Testis (tissue), 2 donors: ENCODE measurements at regions not wholly inside any gene's neighbourhood (a gene's known extent, or its start where the extent isn't known, plus 50 kb on each side); places are given as distances from the start of the nearest gene placed in this dataset.

Experiments
- DNase-seq: peaks from one replicate; pipeline ENCODE4 v3.0.0-alpha.2; 2019
- H3K27ac ChIP-seq, 2 donors: fragments of 200-600 bp; sonication (generic); one replicate each; pipeline ENCODE4 v1.5.1; 2019
- H3K27me3 ChIP-seq: fragments of 200-600 bp; sonication (generic); one replicate; pipeline ENCODE4 v1.5.1; 2019
- H3K36me3 ChIP-seq: fragments of 200-600 bp; sonication (generic); one replicate; pipeline ENCODE4 v1.5.1; 2017; ENCODE audit warnings: low read depth; ENCODE audit errors: missing control alignments
- H3K4me1 ChIP-seq: fragments of 200-600 bp; sonication (generic); one replicate; pipeline ENCODE4 v1.5.1; 2019
- H3K4me3 ChIP-seq, 2 donors: fragments of 200-600 bp; sonication (generic); one replicate each; pipeline ENCODE4 v1.5.1; 2017 to 2019
- H3K9me3 ChIP-seq: fragments of 200-600 bp; sonication (generic); one replicate; pipeline ENCODE4 v1.5.1; 2017
- CTCF ChIP-seq, 3 experiments: fragments of 450-650 bp in 2 of 3; fragments of 200-600 bp in 1 of 3; sonication (generic) in 1 of 3; IDR thresholded peaks; one replicate each; pipeline ENCODE4 v1.5.1; 2016 to 2019; ENCODE audit warnings: antibody characterized with exemption in 3 of 3, mild to moderate bottlenecking in 2 of 3, moderate library complexity in 1 of 3
- POLR2A ChIP-seq: fragments of 450-650 bp; IDR thresholded peaks from one replicate; pipeline ENCODE4 v1.6.1; 2017; ENCODE audit warnings: antibody characterized with exemption, mild to moderate bottlenecking, moderate library complexity
- WGBS, 2 donors: methylation state at CpG; one replicate each; pipeline ENCODE4 v1.1.5; 2018; 5-methylcytosine and 5-hydroxymethylcytosine counted together
- intact Hi-C: fragments of 100-400 bp; cut with DNase I; formaldehyde crosslinking; loops from one replicate; pipeline ENCODE4 v1.15.1; 2023; ENCODE audit warnings: low total_unique reads

- DNase-seq, result no peak
- WGBS, 2 donors, result 81 to 82% methylated on average over 4 of the region's 4 CpGs
- H3K36me3 ChIP-seq, result no peaks in the 10 kb centered on the region
- TF ChIP-seq POLR2A (no peak), CTCF (IDR thresholded peaks at IDR 0.05) (no peak)
- no peaks in the 10 kb centered on the region for H3K4me1 ChIP-seq
- no peaks in the 10 kb centered on the region for H3K9me3 ChIP-seq
- intact Hi-C loops, result no loop called here
- H3K27ac ChIP-seq, result no peak overlapping the region
- no peaks in the 10 kb centered on the region for H3K27me3 ChIP-seq
- no peak overlapping the region for H3K4me3 ChIP-seq
These were observed 539.2 kb downstream of the CDH26 start for GRCh38 chr20:60497298-60498035.

- H3K36me3 ChIP-seq, result no peaks in the 10 kb centered on the region
- no peaks in the 10 kb centered on the region for H3K9me3 ChIP-seq
- WGBS, 2 donors, result 90 to 93% methylated on average over 4 of the region's 4 CpGs
- no peak overlapping the region for H3K27ac ChIP-seq
- no peak overlapping the region for H3K4me3 ChIP-seq
- intact Hi-C loops, result no loop called here
- H3K27me3 ChIP-seq, result no peaks in the 10 kb centered on the region
- no peaks in the 10 kb centered on the region for H3K4me1 ChIP-seq
- no peak for TF ChIP-seq POLR2A
- TF ChIP-seq CTCF (IDR thresholded peaks at IDR 0.05), result no peak
- no peak for DNase-seq
These were observed 541.9 kb downstream of the CDH26 start for GRCh38 chr20:60500038-60500701.

- no peaks in the 10 kb centered on the region for H3K9me3 ChIP-seq
- H3K27ac ChIP-seq, result no peak overlapping the region
- no peak for DNase-seq
- no peak overlapping the region for H3K4me3 ChIP-seq
- no peaks in the 10 kb centered on the region for H3K27me3 ChIP-seq
- no peaks in the 10 kb centered on the region for H3K4me1 ChIP-seq
- intact Hi-C loops, result no loop called here
- 93 to 95% methylated on average over 2 of the region's 2 CpGs for WGBS, 2 donors
- no peaks in the 10 kb centered on the region for H3K36me3 ChIP-seq
- TF ChIP-seq CTCF (IDR thresholded peaks at IDR 0.05) (no peak), POLR2A (no peak)
These were observed 542.8 kb downstream of the CDH26 start for GRCh38 chr20:60501048-60501447.

GRCh38 chr20:60502881-60503280 is 544.7 kb downstream of the CDH26 start:
- no peak for DNase-seq
- intact Hi-C loops, result no loop called here
- TF ChIP-seq CTCF (IDR thresholded peaks at IDR 0.05) (no peak), POLR2A (no peak)
- Histone ChIP-seq H3K4me1 (no peaks in the 10 kb centered on the region), H3K4me3 (no peak overlapping the region), H3K27me3 (no peaks in the 10 kb centered on the region), H3K27ac (no peak overlapping the region), H3K36me3 (no peaks in the 10 kb centered on the region), H3K9me3 (no peaks in the 10 kb centered on the region)
- 70 to 77% methylated on average over 5 of the region's 5 CpGs for WGBS, 2 donors
